ENCODE measurements at regions not wholly inside any gene's neighbourhood (a gene's known extent, or its start where the extent isn't known, plus 50 kb on each side); places are given as distances from the start of the nearest gene placed in this dataset.

GRCh38 chr9:16309469-16310271 is 560.8 kb downstream of the BNC2 start:
- H3K36me3 Mint-ChIP-seq (ENCODE audit: low read depth): no peaks in the 10 kb centered on the region
- no peak overlapping the region for H3K4me3 Mint-ChIP-seq (ENCODE audit: low read depth)
- no peak overlapping the region for H3K27ac Mint-ChIP-seq
- H3K9me3 Mint-ChIP-seq: no peaks in the 10 kb centered on the region
- intact Hi-C loops (cut with micrococcal nuclease): no loop called here
- no peaks in the 10 kb centered on the region for H3K27me3 Mint-ChIP-seq (ENCODE audit: low read depth)
- H3K4me1 Mint-ChIP-seq (ENCODE audit: low read depth): no peaks in the 10 kb centered on the region
- DNase-seq (ENCODE audit: low spot score): no peak

- Mint-ChIP-seq H3K36me3 (ENCODE audit: low read depth) (no peaks in the 10 kb centered on the region), H3K27me3 (ENCODE audit: low read depth) (no peaks in the 10 kb centered on the region), H3K9me3 (no peaks in the 10 kb centered on the region), H3K27ac (no peak overlapping the region), H3K4me3 (ENCODE audit: low read depth) (no peak overlapping the region), H3K4me1 (ENCODE audit: low read depth) (no peaks in the 10 kb centered on the region)
- no peak for DNase-seq (ENCODE audit: low spot score)
- intact Hi-C loops (cut with micrococcal nuclease): no loop called here
Measured at GRCh38 chr9:16310278-16311110, 560.0 kb downstream of the BNC2 start.

GRCh38 chr9:16312116-16312515 is 558.4 kb downstream of the BNC2 start:
- Mint-ChIP-seq H3K9me3 (no peaks in the 10 kb centered on the region), H3K36me3 (ENCODE audit: low read depth) (no peaks in the 10 kb centered on the region), H3K27me3 (ENCODE audit: low read depth) (no peaks in the 10 kb centered on the region), H3K4me3 (ENCODE audit: low read depth) (no peak overlapping the region), H3K27ac (no peak overlapping the region), H3K4me1 (ENCODE audit: low read depth) (no peaks in the 10 kb centered on the region)
- DNase-seq (ENCODE audit: low spot score): no peak
- intact Hi-C loops (cut with micrococcal nuclease): no loop called here

- Mint-ChIP-seq H3K36me3 (ENCODE audit: low read depth) (no peaks in the 10 kb centered on the region), H3K27ac (no peak overlapping the region), H3K9me3 (no peaks in the 10 kb centered on the region), H3K27me3 (ENCODE audit: low read depth) (no peaks in the 10 kb centered on the region), H3K4me1 (ENCODE audit: low read depth) (no peaks in the 10 kb centered on the region), H3K4me3 (ENCODE audit: low read depth) (no peak overlapping the region)
- intact Hi-C loops (cut with micrococcal nuclease): no loop called here
- no peak for DNase-seq (ENCODE audit: low spot score)
Measured at GRCh38 chr9:16312962-16313546, 557.4 kb downstream of the BNC2 start.

- no peak for DNase-seq (ENCODE audit: low spot score)
- H3K9me3 Mint-ChIP-seq: no peaks in the 10 kb centered on the region
- no peak overlapping the region for H3K4me3 Mint-ChIP-seq (ENCODE audit: low read depth)
- H3K4me1 Mint-ChIP-seq (ENCODE audit: low read depth): no peaks in the 10 kb centered on the region
- H3K27me3 Mint-ChIP-seq (ENCODE audit: low read depth): no peaks in the 10 kb centered on the region
- no peaks in the 10 kb centered on the region for H3K36me3 Mint-ChIP-seq (ENCODE audit: low read depth)
- H3K27ac Mint-ChIP-seq: no peak overlapping the region
- intact Hi-C loops (cut with micrococcal nuclease): no loop called here
Measured at GRCh38 chr9:16314476-16314875, 556.0 kb downstream of the BNC2 start.

GRCh38 chr9:16315720-16316119 is 554.8 kb downstream of the BNC2 start:
- no peak for DNase-seq (ENCODE audit: low spot score)
- Mint-ChIP-seq H3K27ac (no peak overlapping the region), H3K36me3 (ENCODE audit: low read depth) (no peaks in the 10 kb centered on the region), H3K4me3 (ENCODE audit: low read depth) (no peak overlapping the region), H3K27me3 (ENCODE audit: low read depth) (no peaks in the 10 kb centered on the region), H3K9me3 (no peaks in the 10 kb centered on the region), H3K4me1 (ENCODE audit: low read depth) (no peaks in the 10 kb centered on the region)
- intact Hi-C loops (cut with micrococcal nuclease): no loop called here

GRCh38 chr9:16316456-16316855 is 554.0 kb downstream of the BNC2 start:
- H3K36me3 Mint-ChIP-seq (ENCODE audit: low read depth): no peaks in the 10 kb centered on the region
- no peaks in the 10 kb centered on the region for H3K9me3 Mint-ChIP-seq
- H3K4me1 Mint-ChIP-seq (ENCODE audit: low read depth): no peaks in the 10 kb centered on the region
- H3K27me3 Mint-ChIP-seq (ENCODE audit: low read depth): no peaks in the 10 kb centered on the region
- no peak overlapping the region for H3K4me3 Mint-ChIP-seq (ENCODE audit: low read depth)
- no peak overlapping the region for H3K27ac Mint-ChIP-seq
- intact Hi-C loops (cut with micrococcal nuclease): no loop called here
- no peak for DNase-seq (ENCODE audit: low spot score)

GRCh38 chr9:16316911-16317817 is 553.3 kb downstream of the BNC2 start:
- no peaks in the 10 kb centered on the region for H3K4me1 Mint-ChIP-seq (ENCODE audit: low read depth)
- DNase-seq (ENCODE audit: low spot score): no peak
- no peaks in the 10 kb centered on the region for H3K27me3 Mint-ChIP-seq (ENCODE audit: low read depth)
- H3K27ac Mint-ChIP-seq: no peak overlapping the region
- intact Hi-C loops (cut with micrococcal nuclease): no loop called here
- no peak overlapping the region for H3K4me3 Mint-ChIP-seq (ENCODE audit: low read depth)
- no peaks in the 10 kb centered on the region for H3K36me3 Mint-ChIP-seq (ENCODE audit: low read depth)
- H3K9me3 Mint-ChIP-seq: no peaks in the 10 kb centered on the region

- Mint-ChIP-seq H3K36me3 (ENCODE audit: low read depth) (no peaks in the 10 kb centered on the region), H3K4me1 (ENCODE audit: low read depth) (no peaks in the 10 kb centered on the region), H3K4me3 (ENCODE audit: low read depth) (no peak overlapping the region), H3K9me3 (no peaks in the 10 kb centered on the region), H3K27ac (no peak overlapping the region), H3K27me3 (ENCODE audit: low read depth) (no peaks in the 10 kb centered on the region)
- no peak for DNase-seq (ENCODE audit: low spot score)
- intact Hi-C loops (cut with micrococcal nuclease): no loop called here
Measured at GRCh38 chr9:16318516-16319060, 551.9 kb downstream of the BNC2 start.

- Mint-ChIP-seq H3K27me3 (ENCODE audit: low read depth) (no peaks in the 10 kb centered on the region), H3K9me3 (no peaks in the 10 kb centered on the region), H3K27ac (no peak overlapping the region), H3K4me3 (ENCODE audit: low read depth) (no peak overlapping the region), H3K36me3 (ENCODE audit: low read depth) (no peaks in the 10 kb centered on the region), H3K4me1 (ENCODE audit: low read depth) (no peaks in the 10 kb centered on the region)
- DNase-seq (ENCODE audit: low spot score): no peak
- intact Hi-C loops (cut with micrococcal nuclease): no loop called here
Measured at GRCh38 chr9:16319646-16320045, 550.8 kb downstream of the BNC2 start.

GRCh38 chr9:16320338-16320902 is 550.0 kb downstream of the BNC2 start:
- intact Hi-C loops (cut with micrococcal nuclease): no loop called here
- Mint-ChIP-seq H3K4me3 (ENCODE audit: low read depth) (no peak overlapping the region), H3K4me1 (ENCODE audit: low read depth) (no peaks in the 10 kb centered on the region), H3K27me3 (ENCODE audit: low read depth) (no peaks in the 10 kb centered on the region), H3K36me3 (ENCODE audit: low read depth) (no peaks in the 10 kb centered on the region), H3K27ac (no peak overlapping the region), H3K9me3 (no peaks in the 10 kb centered on the region)
- DNase-seq (ENCODE audit: low spot score): no peak

All from activated T-helper 2 cell treated with anti-CD3 and anti-CD28 coated beads, Interferon-gamma antibody, Interleukin-2, Interleukin-4, amounts not matched to agents 10 μg/mL and 5 μg/mL and 100 μg/mL, durations not matched to agents 14 hours and 24 hours and 36 hours (primary cell).